NCI-H748 (cell line): ENCODE measurements at regions not wholly inside any gene's neighbourhood (a gene's known extent, or its start where the extent isn't known, plus 50 kb on each side); places are given as distances from the start of the nearest gene placed in this dataset.

ENCODE experiments used
- DNase-seq: peaks from one replicate; lab custom pipeline; 2025; ENCODE audit not compliant: unreplicated experiment; lab: John Stamatoyannopoulos, UW

GRCh38 chr2:234623521-234623991, 126.7 kb upstream of the ARL4C start:
- no peak for DNase-seq

- no peak for DNase-seq
Measured at GRCh38 chr2:234621120-234621519, 124.2 kb upstream of the ARL4C start.

GRCh38 chr2:234620018-234620417, 123.1 kb upstream of the ARL4C start:
- DNase-seq: no peak

GRCh38 chr2:234615643-234616356, 118.9 kb upstream of the ARL4C start:
- no peak for DNase-seq

GRCh38 chr2:234611209-234611608, 114.3 kb upstream of the ARL4C start:
- no peak for DNase-seq

GRCh38 chr2:234608946-234609345, 112.1 kb upstream of the ARL4C start:
- DNase-seq: no peak

- DNase-seq: no peak
Measured at GRCh38 chr2:234607691-234608090, 110.8 kb upstream of the ARL4C start.

GRCh38 chr2:234606896-234607295, 110.0 kb upstream of the ARL4C start:
- no peak for DNase-seq

- DNase-seq: no peak
Measured at GRCh38 chr2:234603619-234604018, 106.7 kb upstream of the ARL4C start.

GRCh38 chr2:234601213-234601612, 104.3 kb upstream of the ARL4C start:
- no peak for DNase-seq

- no peak for DNase-seq
Measured at GRCh38 chr2:234597576-234597861, 100.6 kb upstream of the ARL4C start.

- no peak for DNase-seq
Measured at GRCh38 chr2:234596696-234597575, 100.1 kb upstream of the ARL4C start.

GRCh38 chr2:234595829-234596228, 98.9 kb upstream of the ARL4C start:
- DNase-seq: no peak

GRCh38 chr2:234594715-234595114, 97.8 kb upstream of the ARL4C start:
- DNase-seq: no peak

GRCh38 chr2:234593636-234594035, 96.8 kb upstream of the ARL4C start:
- no peak for DNase-seq

- DNase-seq: no peak
Measured at GRCh38 chr2:234592541-234592940, 95.7 kb upstream of the ARL4C start.

GRCh38 chr2:234590076-234590475, 93.2 kb upstream of the ARL4C start:
- DNase-seq: no peak

- no peak for DNase-seq
Measured at GRCh38 chr2:234588054-234588430, 91.2 kb upstream of the ARL4C start.

GRCh38 chr2:234587341-234588053, 90.6 kb upstream of the ARL4C start:
- DNase-seq: peak; percentile 38

- no peak for DNase-seq
Measured at GRCh38 chr2:234583331-234583730, 86.5 kb upstream of the ARL4C start.

GRCh38 chr2:234580686-234581085, 83.8 kb upstream of the ARL4C start:
- DNase-seq: no peak
